OCI-LY7 (cell line): ENCODE measurements at regions not wholly inside any gene's neighbourhood (a gene's known extent, or its start where the extent isn't known, plus 50 kb on each side); places are given as distances from the start of the nearest gene placed in this dataset.

ENCODE experiments used
- EZH2phosphoT487 ChIP-seq: fragments of 200-600 bp; sonication (generic); IDR thresholded peaks from 2 replicates; pipeline ENCODE4 v1.6.1; 2018; ENCODE audit warnings: low read depth, borderline replicate concordance, mild to moderate bottlenecking, mixed run types, antibody characterized with exemption, low read length, moderate library complexity, mixed read lengths
- TF ChIP-seq, protein P1 (sequence below): fragments of 200-600 bp; sonication (generic); conservative IDR thresholded peaks from 2 replicates; pipeline ENCODE4 v1.5.1; 2014; ENCODE audit warnings: mild to moderate bottlenecking, antibody characterized with exemption, low read length, moderate library complexity, mixed read lengths

DNA sequence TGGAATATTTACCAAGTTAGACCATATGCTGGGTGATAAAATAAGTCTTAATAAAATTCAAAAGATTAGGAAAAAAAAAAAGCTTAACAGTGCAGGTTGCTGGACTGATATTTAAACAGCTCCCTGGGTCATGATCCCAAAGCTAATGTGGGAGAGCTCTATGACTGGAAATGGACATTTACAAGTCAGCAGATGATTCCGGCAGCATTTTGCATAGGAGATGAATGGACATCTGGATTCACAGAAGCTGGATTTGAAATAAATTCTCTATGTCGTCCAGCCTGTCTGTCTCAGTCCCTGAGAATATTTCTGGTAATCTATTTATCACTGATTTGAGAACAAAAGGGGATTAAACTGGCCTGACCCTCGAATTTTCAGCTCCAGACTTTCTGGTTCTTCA, 52.3 kb upstream of the KLHL25 start:
- TF ChIP-seq, protein P1, sequence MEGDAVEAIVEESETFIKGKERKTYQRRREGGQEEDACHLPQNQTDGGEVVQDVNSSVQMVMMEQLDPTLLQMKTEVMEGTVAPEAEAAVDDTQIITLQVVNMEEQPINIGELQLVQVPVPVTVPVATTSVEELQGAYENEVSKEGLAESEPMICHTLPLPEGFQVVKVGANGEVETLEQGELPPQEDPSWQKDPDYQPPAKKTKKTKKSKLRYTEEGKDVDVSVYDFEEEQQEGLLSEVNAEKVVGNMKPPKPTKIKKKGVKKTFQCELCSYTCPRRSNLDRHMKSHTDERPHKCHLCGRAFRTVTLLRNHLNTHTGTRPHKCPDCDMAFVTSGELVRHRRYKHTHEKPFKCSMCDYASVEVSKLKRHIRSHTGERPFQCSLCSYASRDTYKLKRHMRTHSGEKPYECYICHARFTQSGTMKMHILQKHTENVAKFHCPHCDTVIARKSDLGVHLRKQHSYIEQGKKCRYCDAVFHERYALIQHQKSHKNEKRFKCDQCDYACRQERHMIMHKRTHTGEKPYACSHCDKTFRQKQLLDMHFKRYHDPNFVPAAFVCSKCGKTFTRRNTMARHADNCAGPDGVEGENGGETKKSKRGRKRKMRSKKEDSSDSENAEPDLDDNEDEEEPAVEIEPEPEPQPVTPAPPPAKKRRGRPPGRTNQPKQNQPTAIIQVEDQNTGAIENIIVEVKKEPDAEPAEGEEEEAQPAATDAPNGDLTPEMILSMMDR, result no peak
- no peak for TF ChIP-seq EZH2phosphoT487
